SJCRH30 (cell line): ENCODE measurements at regions not wholly inside any gene's neighbourhood (a gene's known extent, or its start where the extent isn't known, plus 50 kb on each side); places are given as distances from the start of the nearest gene placed in this dataset.
"Not testable (repeated sequence)": the region's sequence is repeated elsewhere in the genome, so short reads cannot be mapped to it uniquely, and the experiment has no call there.

Source experiments
- DNase-seq, 2 experiments: peaks; one replicate each; pipeline ENCODE4 v3.0.0-alpha.2; 2015 to 2020
- H3K27ac ChIP-seq: fragments of 250-450 bp; sonication (Bioruptor Pico); 2 replicates; pipeline ENCODE4 v1.5.1; 2020; ENCODE audit warnings: mild to moderate bottlenecking, moderate library complexity
- H3K27me3 ChIP-seq: fragments of 250-450 bp; sonication (Bioruptor Pico); 2 replicates; pipeline ENCODE4 v1.5.1; 2020; ENCODE audit warnings: mild to moderate bottlenecking, moderate library complexity
- H3K36me3 ChIP-seq: fragments of 250-450 bp; sonication (Bioruptor Pico); 2 replicates; pipeline ENCODE4 v1.5.1; 2020; ENCODE audit warnings: mild to moderate bottlenecking, moderate library complexity
- H3K4me1 ChIP-seq: fragments of 250-450 bp; sonication (Bioruptor Pico); 2 replicates; pipeline ENCODE4 v1.5.1; 2020; ENCODE audit warnings: mild to moderate bottlenecking, moderate library complexity
- H3K4me3 ChIP-seq: fragments of 250-450 bp; sonication (Bioruptor Pico); 2 replicates; pipeline ENCODE4 v1.5.1; 2020; ENCODE audit warnings: mild to moderate bottlenecking, moderate library complexity
- H3K9me3 ChIP-seq: fragments of 250-450 bp; sonication (Bioruptor Pico); replicated peaks from 2 replicates; pipeline ENCODE4 v1.5.1; 2020; ENCODE audit warnings: mild to moderate bottlenecking, moderate library complexity

GRCh38 chr9:28956116-28956880 lies 1383.0 kb upstream of the C9orf72 start:
- H3K9me3 ChIP-seq, result no peaks in the 10 kb centered on the region
- H3K27me3 ChIP-seq, result no peaks in the 10 kb centered on the region
- 0 out of 2 replicates have a peak, but pooled peaks cover 3% of the 10 kb centered on the region for H3K4me1 ChIP-seq
- H3K36me3 ChIP-seq, result no peaks in the 10 kb centered on the region
- no peak overlapping the region for H3K4me3 ChIP-seq
- peak; percentile 4 to 58 for DNase-seq
- no peak overlapping the region for H3K27ac ChIP-seq

GRCh38 chr9:28960602-28961001 lies 1387.3 kb upstream of the C9orf72 start:
- Histone ChIP-seq H3K4me3 (no peak overlapping the region), H3K9me3 (no peaks in the 10 kb centered on the region), H3K36me3 (no peaks in the 10 kb centered on the region), H3K27ac (no peak overlapping the region), H3K27me3 (no peaks in the 10 kb centered on the region), H3K4me1 (0 out of 2 replicates have a peak, but pooled peaks cover 3% of the 10 kb centered on the region)
- no peak for DNase-seq

GRCh38 chr9:28961623-28962022 lies 1388.3 kb upstream of the C9orf72 start:
- Histone ChIP-seq H3K4me3 (no peak overlapping the region), H3K27ac (no peak overlapping the region)

GRCh38 chr9:28967226-28967625 lies 1393.9 kb upstream of the C9orf72 start:
- no peaks in the 10 kb centered on the region for H3K27me3 ChIP-seq
- H3K36me3 ChIP-seq, result no peaks in the 10 kb centered on the region
- H3K4me3 ChIP-seq, result no peak overlapping the region
- H3K27ac ChIP-seq, result no peak overlapping the region
- no peak for DNase-seq
- H3K4me1 ChIP-seq, result no peaks in the 10 kb centered on the region
- no peaks in the 10 kb centered on the region; the same call in 1 of the 2 replicates for H3K9me3 ChIP-seq

More at GRCh38 chr9:28961623-28962022, 1388.3 kb upstream of the C9orf72 start:
- no peaks in the 10 kb centered on the region for H3K27me3 ChIP-seq
- H3K36me3 ChIP-seq, result no peaks in the 10 kb centered on the region
- H3K4me1 ChIP-seq, result no peaks in the 10 kb centered on the region
- no peak for DNase-seq
- H3K9me3 ChIP-seq, result no peaks in the 10 kb centered on the region

GRCh38 chr9:28970241-28970654 lies 1397.0 kb upstream of the C9orf72 start:
- H3K9me3 ChIP-seq, result no peaks in the 10 kb centered on the region; the same call in 1 of the 2 replicates
- no peak for DNase-seq
- H3K4me1 ChIP-seq, result no peaks in the 10 kb centered on the region
- no peak overlapping the region for H3K27ac ChIP-seq
- H3K27me3 ChIP-seq, result no peaks in the 10 kb centered on the region
- H3K4me3 ChIP-seq, result no peak overlapping the region
- H3K36me3 ChIP-seq, result no peaks in the 10 kb centered on the region

- Histone ChIP-seq H3K36me3 (no peaks in the 10 kb centered on the region), H3K4me3 (no peak overlapping the region), H3K9me3 (no peaks in the 10 kb centered on the region; the same call in 1 of the 2 replicates), H3K27ac (no peak overlapping the region), H3K4me1 (no peaks in the 10 kb centered on the region), H3K27me3 (no peaks in the 10 kb centered on the region)
- DNase-seq, result no peak
Measured at GRCh38 chr9:28971881-28972280, 1398.6 kb upstream of the C9orf72 start.

- H3K9me3 ChIP-seq, result no peaks in the 10 kb centered on the region
- DNase-seq, result no peak
- H3K4me3 ChIP-seq, result no peak overlapping the region
- no peaks in the 10 kb centered on the region for H3K4me1 ChIP-seq
- H3K36me3 ChIP-seq, result no peaks in the 10 kb centered on the region
- H3K27ac ChIP-seq, result no peak overlapping the region
- H3K27me3 ChIP-seq, result no peaks in the 10 kb centered on the region
Measured at GRCh38 chr9:28976250-28976649, 1403.0 kb upstream of the C9orf72 start.

- Histone ChIP-seq H3K4me3 (no peak overlapping the region), H3K36me3 (no peaks in the 10 kb centered on the region), H3K27ac (no peak overlapping the region), H3K9me3 (no peaks in the 10 kb centered on the region), H3K27me3 (no peaks in the 10 kb centered on the region), H3K4me1 (no peaks in the 10 kb centered on the region)
- no peak for DNase-seq
Measured at GRCh38 chr9:28976684-28977083, 1403.4 kb upstream of the C9orf72 start.

- Histone ChIP-seq H3K4me1 (no peaks in the 10 kb centered on the region), H3K27me3 (no peaks in the 10 kb centered on the region), H3K36me3 (no peaks in the 10 kb centered on the region), H3K4me3 (no peak overlapping the region), H3K27ac (no peak overlapping the region), H3K9me3 (no peaks in the 10 kb centered on the region)
- DNase-seq, result no peak
Measured at GRCh38 chr9:28981129-28981528, 1407.8 kb upstream of the C9orf72 start.

- Histone ChIP-seq H3K27ac (no peak overlapping the region), H3K4me1 (no peaks in the 10 kb centered on the region), H3K36me3 (no peaks in the 10 kb centered on the region), H3K4me3 (no peak overlapping the region), H3K9me3 (no peaks in the 10 kb centered on the region), H3K27me3 (no peaks in the 10 kb centered on the region)
- DNase-seq, result no peak
Measured at GRCh38 chr9:28981711-28982110, 1408.4 kb upstream of the C9orf72 start.

- DNase-seq, result no peak
- Histone ChIP-seq H3K9me3 (no peaks in the 10 kb centered on the region), H3K4me1 (no peaks in the 10 kb centered on the region), H3K4me3 (no peak overlapping the region), H3K27ac (no peak overlapping the region), H3K27me3 (no peaks in the 10 kb centered on the region), H3K36me3 (no peaks in the 10 kb centered on the region)
Measured at GRCh38 chr9:28984016-28984415, 1410.7 kb upstream of the C9orf72 start.

- H3K36me3 ChIP-seq, DNase-seq, H3K4me3 ChIP-seq, H3K27me3 ChIP-seq, H3K27ac ChIP-seq, H3K9me3 ChIP-seq, H3K4me1 ChIP-seq: not testable (repeated sequence)
Measured at GRCh38 chr9:28990009-28990408, 1416.7 kb upstream of the C9orf72 start.

GRCh38 chr9:28999057-28999456 lies 1425.8 kb upstream of the C9orf72 start:
- Histone ChIP-seq H3K27me3 (no peaks in the 10 kb centered on the region), H3K36me3 (no peaks in the 10 kb centered on the region), H3K9me3 (no peaks in the 10 kb centered on the region), H3K27ac (no peak overlapping the region), H3K4me3 (no peak overlapping the region), H3K4me1 (no peaks in the 10 kb centered on the region)
- DNase-seq, result no peak

- Histone ChIP-seq H3K27me3 (no peaks in the 10 kb centered on the region), H3K27ac (no peak overlapping the region), H3K4me1 (no peaks in the 10 kb centered on the region), H3K4me3 (no peak overlapping the region), H3K9me3 (no peaks in the 10 kb centered on the region), H3K36me3 (no peaks in the 10 kb centered on the region)
- no peak for DNase-seq
Measured at GRCh38 chr9:28999806-29000205, 1426.5 kb upstream of the C9orf72 start.

- Histone ChIP-seq H3K4me3 (no peak overlapping the region), H3K27me3 (no peaks in the 10 kb centered on the region), H3K9me3 (no peaks in the 10 kb centered on the region), H3K4me1 (no peaks in the 10 kb centered on the region), H3K36me3 (no peaks in the 10 kb centered on the region), H3K27ac (no peak overlapping the region)
- DNase-seq, result no peak
Measured at GRCh38 chr9:29001006-29001405, 1427.7 kb upstream of the C9orf72 start.

- H3K4me1 ChIP-seq, result no peaks in the 10 kb centered on the region
- DNase-seq, result no peak
- H3K9me3 ChIP-seq, result no peaks in the 10 kb centered on the region
- H3K27ac ChIP-seq, result no peak overlapping the region
- H3K4me3 ChIP-seq, result no peak overlapping the region
- H3K36me3 ChIP-seq, result no peaks in the 10 kb centered on the region
- H3K27me3 ChIP-seq, result no peaks in the 10 kb centered on the region
Measured at GRCh38 chr9:29004988-29005387, 1431.7 kb upstream of the C9orf72 start.
